ENCODE measurements at regions not wholly inside any gene's neighbourhood (a gene's known extent, or its start where the extent isn't known, plus 50 kb on each side); places are given as distances from the start of the nearest gene placed in this dataset.

GRCh38 chr14:36465178-36465577 lies 54.9 kb downstream of the NKX2-1 start:
- DNase-seq (ENCODE audit: low spot score) = no peak
- in situ Hi-C loops (cut with MboI; ENCODE audit: low sequenced_read_pairs, unreplicated experiment) = no loop called here
- TF ChIP-seq, protein P1, sequence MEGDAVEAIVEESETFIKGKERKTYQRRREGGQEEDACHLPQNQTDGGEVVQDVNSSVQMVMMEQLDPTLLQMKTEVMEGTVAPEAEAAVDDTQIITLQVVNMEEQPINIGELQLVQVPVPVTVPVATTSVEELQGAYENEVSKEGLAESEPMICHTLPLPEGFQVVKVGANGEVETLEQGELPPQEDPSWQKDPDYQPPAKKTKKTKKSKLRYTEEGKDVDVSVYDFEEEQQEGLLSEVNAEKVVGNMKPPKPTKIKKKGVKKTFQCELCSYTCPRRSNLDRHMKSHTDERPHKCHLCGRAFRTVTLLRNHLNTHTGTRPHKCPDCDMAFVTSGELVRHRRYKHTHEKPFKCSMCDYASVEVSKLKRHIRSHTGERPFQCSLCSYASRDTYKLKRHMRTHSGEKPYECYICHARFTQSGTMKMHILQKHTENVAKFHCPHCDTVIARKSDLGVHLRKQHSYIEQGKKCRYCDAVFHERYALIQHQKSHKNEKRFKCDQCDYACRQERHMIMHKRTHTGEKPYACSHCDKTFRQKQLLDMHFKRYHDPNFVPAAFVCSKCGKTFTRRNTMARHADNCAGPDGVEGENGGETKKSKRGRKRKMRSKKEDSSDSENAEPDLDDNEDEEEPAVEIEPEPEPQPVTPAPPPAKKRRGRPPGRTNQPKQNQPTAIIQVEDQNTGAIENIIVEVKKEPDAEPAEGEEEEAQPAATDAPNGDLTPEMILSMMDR (IDR thresholded peaks at IDR 0.05; ENCODE audit: borderline replicate concordance, control extremely low read depth, extremely low read depth, insufficient read depth, missing control alignments) = no peak

DNA sequence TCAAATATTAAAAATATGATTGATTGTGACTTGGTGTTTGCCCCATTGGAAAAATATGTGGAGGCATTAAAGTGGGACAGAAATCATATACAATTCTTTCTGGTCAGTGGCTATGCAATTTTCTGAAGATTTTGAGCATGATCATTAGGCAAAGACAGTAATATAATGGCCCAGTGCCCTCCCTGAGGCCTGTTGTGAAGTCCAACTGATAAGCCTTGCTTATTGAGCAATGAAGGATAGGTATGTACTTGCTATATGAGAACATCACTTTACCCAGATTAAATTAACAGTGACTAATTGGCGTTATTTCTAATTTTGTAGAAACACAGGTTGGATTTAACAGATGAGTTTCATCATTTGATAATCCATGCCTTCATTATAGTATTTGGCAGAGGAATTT lies 57.1 kb downstream of the NKX2-1 start:
- TF ChIP-seq, protein P1 (IDR thresholded peaks at IDR 0.05; ENCODE audit: borderline replicate concordance, control extremely low read depth, extremely low read depth, insufficient read depth, missing control alignments) = no peak
- no peak for DNase-seq (ENCODE audit: low spot score)
- in situ Hi-C loops (cut with MboI; ENCODE audit: low sequenced_read_pairs, unreplicated experiment) = no loop called here

DNA sequence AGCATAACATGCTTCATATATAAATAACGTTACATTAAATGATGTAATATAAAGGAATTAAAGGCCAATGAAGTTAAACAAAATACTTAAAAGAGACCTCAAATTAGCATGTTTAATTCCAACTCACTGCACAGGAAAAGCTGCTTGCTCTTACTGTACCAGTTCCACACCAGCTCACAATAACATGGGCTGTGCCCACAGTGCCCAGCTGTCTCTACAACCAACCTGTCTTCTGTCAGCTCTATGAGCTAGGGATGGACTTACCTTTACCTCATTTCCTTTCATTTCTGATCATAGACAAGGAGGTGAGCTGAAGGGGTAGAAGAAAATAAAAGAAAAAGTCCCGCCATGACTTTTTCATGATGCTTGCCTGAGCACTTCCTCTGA lies 64.8 kb downstream of the NKX2-1 start:
- TF ChIP-seq, protein P1 (IDR thresholded peaks at IDR 0.05; ENCODE audit: borderline replicate concordance, control extremely low read depth, extremely low read depth, insufficient read depth, missing control alignments) = no peak
- DNase-seq (ENCODE audit: low spot score) = no peak
- in situ Hi-C loops (cut with MboI; ENCODE audit: low sequenced_read_pairs, unreplicated experiment) = no loop called here

GRCh38 chr14:36454599-36455240 lies 65.3 kb downstream of the NKX2-1 start:
- TF ChIP-seq, protein P1 (IDR thresholded peaks at IDR 0.05; ENCODE audit: borderline replicate concordance, control extremely low read depth, extremely low read depth, insufficient read depth, missing control alignments) = no peak
- DNase-seq (ENCODE audit: low spot score) = no peak
- in situ Hi-C loops (cut with MboI; ENCODE audit: low sequenced_read_pairs, unreplicated experiment) = no loop called here

- in situ Hi-C loops (cut with MboI; ENCODE audit: low sequenced_read_pairs, unreplicated experiment) = no loop called here
- TF ChIP-seq, protein P1 (IDR thresholded peaks at IDR 0.05; ENCODE audit: borderline replicate concordance, control extremely low read depth, extremely low read depth, insufficient read depth, missing control alignments) = no peak
- no peak for DNase-seq (ENCODE audit: low spot score)
These were observed 67.2 kb downstream of the NKX2-1 start for GRCh38 chr14:36452860-36453259.

GRCh38 chr14:36451310-36452065 lies 68.5 kb downstream of the NKX2-1 start:
- TF ChIP-seq, protein P1 (IDR thresholded peaks at IDR 0.05; ENCODE audit: borderline replicate concordance, control extremely low read depth, extremely low read depth, insufficient read depth, missing control alignments) = no peak
- no peak for DNase-seq (ENCODE audit: low spot score)
- in situ Hi-C loops (cut with MboI; ENCODE audit: low sequenced_read_pairs, unreplicated experiment) = no loop called here

Measured in GM13976 (cell line).